Neural crest cell (in vitro differentiated cells): ENCODE measurements at regions not wholly inside any gene's neighbourhood (a gene's known extent, or its start where the extent isn't known, plus 50 kb on each side); places are given as distances from the start of the nearest gene placed in this dataset.

ENCODE experiments used
- DNase-seq: peaks from one replicate; pipeline ENCODE4 v3.0.0; 2021; ENCODE audit warnings: low read depth, mixed read lengths, low spot score
- H3K27ac Mint-ChIP-seq: one replicate; pipeline ENCODE4 v1.8.0; 2021; ENCODE audit warnings: mild to moderate bottlenecking, mixed read lengths; ENCODE audit not compliant: unreplicated experiment
- H3K27me3 Mint-ChIP-seq: 2 replicates; pipeline ENCODE4 v1.8.0; 2021; ENCODE audit warnings: low read depth, mild to moderate bottlenecking, mixed read lengths
- H3K36me3 Mint-ChIP-seq: 2 replicates; pipeline ENCODE4 v1.8.0; 2021; ENCODE audit warnings: low read depth, mild to moderate bottlenecking, mixed read lengths
- H3K4me1 Mint-ChIP-seq: 2 replicates; pipeline ENCODE4 v1.8.0; 2021; ENCODE audit warnings: mixed read lengths
- H3K4me3 Mint-ChIP-seq: one replicate; pipeline ENCODE4 v1.8.0; 2021; ENCODE audit warnings: mild to moderate bottlenecking, mixed read lengths
- H3K9me3 Mint-ChIP-seq: 2 replicates; pipeline ENCODE4 v1.8.0; 2021; ENCODE audit warnings: mixed read lengths
- TF ChIP-seq, protein P1 (sequence below): fragments of 200-600 bp; sonication (generic); conservative IDR thresholded peaks from 2 replicates; pipeline ENCODE4 v1.5.0; 2021; ENCODE audit warnings: antibody characterized with exemption, mild to moderate bottlenecking

- Mint-ChIP-seq H3K4me1 (no peaks in the 10 kb centered on the region), H3K27ac (no peak overlapping the region), H3K4me3 (no peak overlapping the region), H3K27me3 (no peaks in the 10 kb centered on the region), H3K9me3 (peaks cover 14% of the 10 kb centered on the region), H3K36me3 (no peaks in the 10 kb centered on the region)
- TF ChIP-seq, protein P1, sequence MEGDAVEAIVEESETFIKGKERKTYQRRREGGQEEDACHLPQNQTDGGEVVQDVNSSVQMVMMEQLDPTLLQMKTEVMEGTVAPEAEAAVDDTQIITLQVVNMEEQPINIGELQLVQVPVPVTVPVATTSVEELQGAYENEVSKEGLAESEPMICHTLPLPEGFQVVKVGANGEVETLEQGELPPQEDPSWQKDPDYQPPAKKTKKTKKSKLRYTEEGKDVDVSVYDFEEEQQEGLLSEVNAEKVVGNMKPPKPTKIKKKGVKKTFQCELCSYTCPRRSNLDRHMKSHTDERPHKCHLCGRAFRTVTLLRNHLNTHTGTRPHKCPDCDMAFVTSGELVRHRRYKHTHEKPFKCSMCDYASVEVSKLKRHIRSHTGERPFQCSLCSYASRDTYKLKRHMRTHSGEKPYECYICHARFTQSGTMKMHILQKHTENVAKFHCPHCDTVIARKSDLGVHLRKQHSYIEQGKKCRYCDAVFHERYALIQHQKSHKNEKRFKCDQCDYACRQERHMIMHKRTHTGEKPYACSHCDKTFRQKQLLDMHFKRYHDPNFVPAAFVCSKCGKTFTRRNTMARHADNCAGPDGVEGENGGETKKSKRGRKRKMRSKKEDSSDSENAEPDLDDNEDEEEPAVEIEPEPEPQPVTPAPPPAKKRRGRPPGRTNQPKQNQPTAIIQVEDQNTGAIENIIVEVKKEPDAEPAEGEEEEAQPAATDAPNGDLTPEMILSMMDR: no peak
- DNase-seq: no peak
Measured at GRCh38 chr6:164792666-164793065, 516.7 kb downstream of the C6orf118 start.

DNA sequence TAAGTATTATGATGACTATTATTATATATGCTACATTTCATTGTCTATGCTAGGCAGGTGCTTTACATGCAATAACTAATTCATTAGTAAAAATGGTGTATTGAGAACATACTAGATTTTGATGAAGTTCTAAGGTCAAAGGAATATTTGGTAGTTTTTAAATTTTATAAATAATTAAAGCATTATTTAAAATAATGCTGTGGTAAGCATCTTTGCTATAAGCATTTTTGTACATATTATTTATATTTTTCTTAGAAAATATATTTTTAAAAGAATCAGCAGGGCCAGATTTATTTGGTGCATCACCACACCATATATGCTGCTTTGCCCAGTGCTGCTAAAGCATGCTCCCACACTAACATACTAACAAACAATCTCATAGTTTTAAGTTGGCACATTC is 517.9 kb downstream of the C6orf118 start:
- no peaks in the 10 kb centered on the region for H3K27me3 Mint-ChIP-seq
- H3K4me1 Mint-ChIP-seq: no peaks in the 10 kb centered on the region
- H3K4me3 Mint-ChIP-seq: no peak overlapping the region
- no peak overlapping the region for H3K27ac Mint-ChIP-seq
- no peak for DNase-seq
- TF ChIP-seq, protein P1: no peak
- H3K36me3 Mint-ChIP-seq: no peaks in the 10 kb centered on the region
- H3K9me3 Mint-ChIP-seq: peaks cover 11% of the 10 kb centered on the region

DNA sequence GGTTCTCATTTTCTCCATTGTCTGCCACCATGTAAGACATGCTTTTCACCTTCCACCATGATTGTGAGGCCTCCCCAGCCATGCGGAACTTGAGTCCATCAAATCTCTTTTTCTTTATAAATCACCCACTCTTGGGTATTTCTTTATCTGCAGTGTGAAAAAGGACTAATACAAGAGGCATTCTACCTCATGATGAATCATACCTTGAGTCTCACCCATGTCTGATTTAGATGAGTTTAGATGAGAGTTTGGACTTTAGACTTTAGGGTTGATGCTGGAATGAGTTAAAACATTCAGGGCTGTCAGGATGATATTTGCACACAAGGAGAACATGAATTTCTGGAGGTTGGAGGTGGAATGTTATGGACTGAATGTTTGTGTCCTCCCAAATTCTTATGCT is 545.6 kb downstream of the C6orf118 start:
- Mint-ChIP-seq H3K4me3 (no peak overlapping the region), H3K4me1 (no peaks in the 10 kb centered on the region), H3K27me3 (no peaks in the 10 kb centered on the region), H3K27ac (no peak overlapping the region), H3K36me3 (peaks cover 8% of the 10 kb centered on the region), H3K9me3 (peaks cover 18% of the 10 kb centered on the region)
- TF ChIP-seq, protein P1: no peak
- DNase-seq: no peak

GRCh38 chr6:164757451-164757850 is 552.0 kb downstream of the C6orf118 start:
- Mint-ChIP-seq H3K36me3 (peaks cover 6% of the 10 kb centered on the region), H3K9me3 (peaks cover 16% of the 10 kb centered on the region), H3K27me3 (no peaks in the 10 kb centered on the region), H3K4me3 (no peak overlapping the region), H3K4me1 (peaks cover 14% of the 10 kb centered on the region), H3K27ac (no peak overlapping the region)
- TF ChIP-seq, protein P1: no peak
- no peak for DNase-seq

DNA sequence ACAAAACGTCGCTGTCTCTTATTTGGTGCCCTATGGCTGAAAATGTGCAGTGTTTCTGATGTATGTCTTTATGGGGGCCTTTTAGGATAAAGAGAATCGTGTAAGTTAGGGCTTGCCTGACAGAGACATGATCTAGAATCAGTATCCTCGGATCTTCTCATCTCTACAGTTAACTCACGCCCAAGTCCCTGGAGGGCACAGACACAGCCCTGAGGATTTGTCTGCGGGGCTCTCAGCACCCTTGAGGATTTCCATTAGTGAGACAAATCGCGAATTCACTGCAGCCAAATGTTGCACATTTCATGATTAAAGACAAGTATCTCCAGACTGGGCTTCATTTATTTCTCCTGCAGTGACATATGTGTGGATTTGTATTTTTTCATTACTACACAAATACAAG is 552.7 kb downstream of the C6orf118 start:
- Mint-ChIP-seq H3K36me3 (peaks cover 5% of the 10 kb centered on the region), H3K4me3 (no peak overlapping the region), H3K27ac (no peak overlapping the region)

More for the DNA sequence above, 552.7 kb downstream of the C6orf118 start:
- H3K27me3 Mint-ChIP-seq: no peaks in the 10 kb centered on the region
- H3K9me3 Mint-ChIP-seq: peaks cover 14% of the 10 kb centered on the region
- no peak for DNase-seq
- H3K4me1 Mint-ChIP-seq: peaks cover 14% of the 10 kb centered on the region
- TF ChIP-seq, protein P1: no peak
